Right cardiac atrium (tissue), 5 donors: ENCODE measurements at regions not wholly inside any gene's neighbourhood (a gene's known extent, or its start where the extent isn't known, plus 50 kb on each side); places are given as distances from the start of the nearest gene placed in this dataset.
"Not testable (repeated sequence)": the region's sequence is repeated elsewhere in the genome, so short reads cannot be mapped to it uniquely, and the experiment has no call there.

Source experiments
- ATAC-seq, 2 donors: fragments of 200-7000 bp; cut with Tn5 transposase; one replicate each; pipeline versions ENCODE4 v1.8.0 to v1.9.1; 2020; ENCODE audit warnings: moderate library complexity in 2 of 2, mild to moderate bottlenecking in 1 of 2
- DNase-seq, 3 donors: peaks; one replicate each; pipeline ENCODE4 v3.0.0-alpha.2; 2020
- H3K27ac ChIP-seq: one replicate; pipeline ENCODE4 v1.5.1; 2013; ENCODE audit warnings: mild to moderate bottlenecking, low read length, control low read depth, moderate library complexity
- H3K27me3 ChIP-seq: one replicate; pipeline ENCODE4 v1.6.1; 2013; ENCODE audit not compliant: control insufficient read depth, insufficient read depth
- H3K4me1 ChIP-seq: one replicate; pipeline ENCODE4 v1.6.1; 2013; ENCODE audit warnings: low read length; ENCODE audit not compliant: control insufficient read depth, insufficient read depth
- H3K4me3 ChIP-seq: one replicate; pipeline ENCODE4 v1.5.1; 2013; ENCODE audit warnings: low read length, control low read depth
- H3K9me3 ChIP-seq: one replicate; pipeline ENCODE4 v1.6.1; 2013; ENCODE audit warnings: low read length; ENCODE audit not compliant: control insufficient read depth
- WGBS: extraction: QIAGEN DNeasy Blood & Tissue Kit; methylation state at CpG from one replicate; pipeline ENCODE4 v1.1.7; 2013; 5-methylcytosine and 5-hydroxymethylcytosine counted together
- intact Hi-C, 4 donors: fragments of 100-400 bp; cut with DNase I; formaldehyde crosslinking; loops; one replicate each; pipeline versions ENCODE4 v1.11.0 to v1.14.0; 2022 to 2023
- donor health status: healthy with polysubstance abuse.
- donor health status: DM: no; HTN: yes; CAD: no.
- donor health status: DM: no; HTN: no; CAD: no.
- donor health status: DM: no; HTN: yes; CAD: no; lungs with severe emphysema.
- donor health status: DM: yes; HTN: yes; CAD: no.

- WGBS, result 43% methylated on average over 1 of the region's 1 CpG
- ATAC-seq (no peak), DNase-seq (no peak)
- no peaks in the 10 kb centered on the region for H3K4me1 ChIP-seq
- intact Hi-C loops, result no loop called here
- H3K27me3 ChIP-seq, result no peaks in the 10 kb centered on the region
- no peak overlapping the region for H3K27ac ChIP-seq
- no peaks in the 10 kb centered on the region for H3K9me3 ChIP-seq
- no peak overlapping the region for H3K4me3 ChIP-seq
Measured at GRCh38 chr4:115219862-115220261, 106.4 kb upstream of the NDST4 start.

DNA sequence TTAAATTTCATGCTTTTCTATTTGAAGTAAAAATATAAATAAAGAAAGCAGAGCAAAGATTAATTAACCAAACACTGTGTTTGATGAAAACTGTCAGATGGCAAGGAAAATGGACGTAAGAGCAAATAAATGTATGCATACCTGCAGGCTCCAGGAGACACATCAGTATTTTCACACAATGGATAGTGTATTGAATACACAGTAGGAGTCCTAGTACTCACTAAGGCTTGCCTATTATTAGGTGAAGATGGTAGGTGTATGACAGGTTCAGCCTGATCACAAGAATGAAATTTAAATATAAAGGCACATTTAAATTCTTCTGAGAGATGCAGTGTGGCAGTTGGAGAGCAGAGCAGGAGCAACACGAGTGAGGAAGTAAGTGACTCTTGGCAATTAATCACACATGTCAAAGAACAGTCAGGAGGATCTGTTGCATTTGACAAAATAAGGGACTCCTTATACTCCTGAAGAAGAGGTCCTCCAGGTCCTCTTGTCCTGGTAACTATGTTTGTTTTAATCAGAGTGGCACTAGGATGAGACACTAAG is 106.0 kb upstream of the NDST4 start:
- no peaks in the 10 kb centered on the region for H3K9me3 ChIP-seq
- intact Hi-C loops, result no loop called here
- no peak overlapping the region for H3K4me3 ChIP-seq
- H3K27me3 ChIP-seq, result no peaks in the 10 kb centered on the region
- H3K27ac ChIP-seq, result no peak overlapping the region
- no peaks in the 10 kb centered on the region for H3K4me1 ChIP-seq
- DNase-seq (no peak), ATAC-seq (no peak)
- 29% methylated on average over 2 of the region's 2 CpGs for WGBS

- ATAC-seq, result no peak
- Histone ChIP-seq H3K27me3 (no peaks in the 10 kb centered on the region), H3K4me3 (no peak overlapping the region), H3K27ac (no peak overlapping the region), H3K4me1 (no peaks in the 10 kb centered on the region), H3K9me3 (no peaks in the 10 kb centered on the region)
- 85% methylated on average over 3 of the region's 3 CpGs for WGBS
- no peak for DNase-seq
- intact Hi-C loops, result no loop called here
Measured at GRCh38 chr4:115215935-115216334, 102.5 kb upstream of the NDST4 start.

DNA sequence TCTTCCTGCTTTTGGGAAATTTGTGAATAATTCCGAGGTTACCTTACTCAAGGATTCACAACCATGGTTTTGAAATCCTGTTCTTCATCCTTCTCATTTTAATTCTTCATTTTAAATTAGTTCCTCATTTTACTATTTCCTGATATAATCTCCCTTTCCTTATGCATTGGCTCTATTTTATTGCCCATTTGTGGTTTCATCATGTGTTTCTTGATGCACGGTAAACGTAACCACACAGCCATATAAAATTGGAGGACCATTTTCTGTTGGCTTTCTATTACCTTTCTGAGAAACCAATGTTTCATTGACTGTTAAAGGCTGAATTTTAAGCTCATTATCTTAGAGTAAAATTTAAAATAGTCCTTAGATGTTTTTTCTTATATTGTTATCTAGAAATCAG is 100.3 kb upstream of the NDST4 start:
- 84% methylated on average over 3 of the region's 3 CpGs for WGBS
- Histone ChIP-seq H3K27me3 (no peaks in the 10 kb centered on the region), H3K4me1 (no peaks in the 10 kb centered on the region), H3K27ac (no peak overlapping the region), H3K4me3 (no peak overlapping the region), H3K9me3 (no peaks in the 10 kb centered on the region)
- no peak for DNase-seq
- ATAC-seq, result no peak
- intact Hi-C loops, result no loop called here

GRCh38 chr4:115201042-115201330 is 87.6 kb upstream of the NDST4 start:
- DNase-seq (no peak), ATAC-seq (no peak)
- Histone ChIP-seq H3K4me3 (no peak overlapping the region), H3K9me3 (no peaks in the 10 kb centered on the region), H3K27me3 (no peaks in the 10 kb centered on the region), H3K27ac (no peak overlapping the region), H3K4me1 (no peaks in the 10 kb centered on the region)
- intact Hi-C loops, result no loop called here
- WGBS, result 69% methylated on average over 3 of the region's 3 CpGs

- H3K27ac ChIP-seq, result not testable (repeated sequence)
Measured at GRCh38 chr4:115200201-115201041, 87.0 kb upstream of the NDST4 start.

GRCh38 chr4:115194612-115195011 is 81.2 kb upstream of the NDST4 start:
- H3K27me3 ChIP-seq, intact Hi-C loops, ATAC-seq, H3K27ac ChIP-seq, DNase-seq, H3K4me3 ChIP-seq, H3K9me3 ChIP-seq, H3K4me1 ChIP-seq: not testable (repeated sequence)

More at GRCh38 chr4:115200201-115201041, 87.0 kb upstream of the NDST4 start:
- WGBS, result 94% methylated on average over 30 of the region's 30 CpGs
- intact Hi-C loops, H3K27me3 ChIP-seq, H3K4me3 ChIP-seq, H3K9me3 ChIP-seq, ATAC-seq, H3K4me1 ChIP-seq: not testable (repeated sequence)
- DNase-seq, result peak in 1 of 3 donors; percentile 32

- no peaks in the 10 kb centered on the region for H3K27me3 ChIP-seq
- no peaks in the 10 kb centered on the region for H3K4me1 ChIP-seq
- no peak overlapping the region for H3K27ac ChIP-seq
- no peak for ATAC-seq
- H3K4me3 ChIP-seq, result no peak overlapping the region
- no peak for DNase-seq
- intact Hi-C loops, result no loop called here
- H3K9me3 ChIP-seq, result no peaks in the 10 kb centered on the region
Measured at GRCh38 chr4:115190529-115190928, 77.1 kb upstream of the NDST4 start.

DNA sequence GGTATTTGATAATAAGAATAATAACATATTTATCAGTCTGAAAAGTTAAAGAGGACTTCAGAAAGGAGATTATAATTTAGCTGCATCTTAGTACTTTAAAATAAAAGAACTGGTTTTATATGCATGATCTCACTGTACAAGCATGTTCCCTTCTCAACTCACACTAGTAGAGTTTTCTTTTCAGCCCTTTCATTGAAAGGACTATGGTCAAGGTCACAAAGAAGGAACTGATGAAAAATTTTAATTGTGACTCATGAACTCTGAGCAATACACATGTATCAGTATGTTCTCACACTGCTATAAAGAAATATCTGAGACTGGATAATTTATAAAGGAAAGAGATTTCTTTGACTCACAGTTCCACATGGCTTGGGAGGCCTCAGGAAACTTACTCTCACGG is 73.7 kb upstream of the NDST4 start:
- WGBS, result 61% methylated on average over 1 of the region's 1 CpG
- ATAC-seq (no peak), DNase-seq (no peak)
- intact Hi-C loops, result no loop called here
- H3K27me3 ChIP-seq, result no peaks in the 10 kb centered on the region
- H3K9me3 ChIP-seq, result no peaks in the 10 kb centered on the region
- H3K4me3 ChIP-seq, result no peak overlapping the region
- no peaks in the 10 kb centered on the region for H3K4me1 ChIP-seq
- no peak overlapping the region for H3K27ac ChIP-seq

DNA sequence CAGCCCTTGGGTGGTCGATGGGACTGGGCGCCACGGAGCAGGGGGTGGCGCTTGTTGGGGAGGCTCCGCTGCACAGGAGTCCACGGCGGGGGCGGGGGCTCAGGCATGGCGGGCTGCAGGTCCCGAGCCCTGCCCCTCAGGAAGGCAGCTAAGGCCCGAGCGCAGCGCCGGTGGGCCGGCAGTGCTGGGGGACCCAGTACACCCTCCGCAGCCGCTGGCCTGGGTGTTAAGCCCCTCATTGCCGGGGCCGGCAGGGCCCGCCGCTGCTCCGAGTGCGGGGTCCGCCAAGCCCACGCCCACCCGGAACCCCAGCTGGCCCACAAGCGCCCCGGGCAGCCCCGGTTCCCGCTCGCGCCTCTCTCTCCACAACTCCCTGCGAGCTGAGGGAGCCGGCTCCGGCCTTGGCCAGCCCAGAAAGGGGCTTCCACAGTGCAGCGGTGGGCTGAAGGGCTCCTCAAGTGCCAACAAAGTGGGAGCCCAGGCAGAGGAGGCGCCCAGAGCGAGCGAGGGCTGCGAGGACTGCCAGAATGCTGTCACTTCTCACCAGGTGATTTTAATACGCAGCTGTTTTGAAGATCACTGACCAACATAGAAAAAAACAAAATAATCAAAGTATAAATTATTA is 66.1 kb upstream of the NDST4 start:
- ATAC-seq, H3K9me3 ChIP-seq, H3K27ac ChIP-seq, H3K4me3 ChIP-seq, H3K27me3 ChIP-seq, intact Hi-C loops, H3K4me1 ChIP-seq: not testable (repeated sequence)
- peak in 2 of 3 donors; percentile 37 to 41 for DNase-seq
- WGBS, result 93% methylated on average over 41 of the region's 41 CpGs

DNA sequence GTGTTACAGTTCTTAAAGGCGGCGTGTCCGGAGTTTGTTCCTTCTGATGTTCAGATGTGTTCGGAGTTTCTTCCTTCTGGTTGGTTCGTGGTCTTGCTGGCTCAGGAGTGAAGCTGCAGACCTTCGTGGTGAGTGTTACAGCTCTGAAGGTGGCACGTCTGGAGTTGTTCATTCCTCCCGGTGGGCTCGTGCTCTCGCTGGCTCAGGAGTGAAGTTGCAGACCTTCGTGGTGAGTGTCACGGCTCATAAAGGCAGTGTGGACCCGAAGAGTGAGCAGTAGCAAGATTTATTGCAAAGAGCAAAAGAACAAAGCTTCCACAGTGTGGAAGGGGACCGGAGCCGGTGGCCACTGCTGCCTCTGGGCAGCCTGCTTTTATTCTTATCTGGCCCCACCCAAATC is 65.3 kb upstream of the NDST4 start:
- WGBS, result 87% methylated on average over 15 of the region's 15 CpGs

More for the DNA sequence above, 65.3 kb upstream of the NDST4 start:
- H3K27me3 ChIP-seq, H3K9me3 ChIP-seq, intact Hi-C loops, H3K4me1 ChIP-seq, H3K4me3 ChIP-seq, ATAC-seq, H3K27ac ChIP-seq: not testable (repeated sequence)
- peak in 1 of 3 donors; percentile 15 for DNase-seq
